ENCODE measurements at regions not wholly inside any gene's neighbourhood (a gene's known extent, or its start where the extent isn't known, plus 50 kb on each side); places are given as distances from the start of the nearest gene placed in this dataset.

GRCh38 chr4:135538698-135539097 lies 1337.1 kb upstream of the PABPC4L start:
- no peak for TF ChIP-seq CTCF (IDR thresholded peaks at IDR 0.05)
- TF ChIP-seq POLR2A (IDR thresholded peaks at IDR 0.05; ENCODE audit: low read depth): no peak
